ENCODE measurements at regions not wholly inside any gene's neighbourhood (a gene's known extent, or its start where the extent isn't known, plus 50 kb on each side); places are given as distances from the start of the nearest gene placed in this dataset.

GRCh38 chr6:23306251-23306950 is 737.0 kb downstream of the HDGFL1 start:
- TF ChIP-seq CTCF (IDR thresholded peaks at IDR 0.05) (no peak), EZH2phosphoT487 (IDR thresholded peaks at IDR 0.05) (no peak), EZH2 (IDR thresholded peaks at IDR 0.05) (no peak)

Data from neural progenitor cell (in vitro differentiated cells).